ENCODE measurements at regions not wholly inside any gene's neighbourhood (a gene's known extent, or its start where the extent isn't known, plus 50 kb on each side); places are given as distances from the start of the nearest gene placed in this dataset.

GRCh38 chr2:62349788-62350187 lies 153.9 kb downstream of the B3GNT2 start:
- Mint-ChIP-seq H3K4me1 (no peaks in the 10 kb centered on the region), H3K4me3 (no peak overlapping the region), H3K36me3 (ENCODE audit: low read depth) (no peaks in the 10 kb centered on the region), H3K27me3 (no peaks in the 10 kb centered on the region), H3K27ac (no peak overlapping the region)
- DNase-seq, result no peak
- ATAC-seq, result no peak
- H3K9me3 ChIP-seq (ENCODE audit: control insufficient read depth, low read length, poor library complexity, severe bottlenecking), result no peaks in the 10 kb centered on the region

GRCh38 chr2:62348700-62349099 lies 152.8 kb downstream of the B3GNT2 start:
- Mint-ChIP-seq H3K4me3 (no peak overlapping the region), H3K27ac (no peak overlapping the region), H3K36me3 (ENCODE audit: low read depth) (no peaks in the 10 kb centered on the region), H3K27me3 (no peaks in the 10 kb centered on the region), H3K4me1 (no peaks in the 10 kb centered on the region)
- H3K9me3 ChIP-seq (ENCODE audit: control insufficient read depth, low read length, poor library complexity, severe bottlenecking), result no peaks in the 10 kb centered on the region
- DNase-seq, result no peak
- ATAC-seq, result no peak

- no peaks in the 10 kb centered on the region for H3K27me3 Mint-ChIP-seq
- H3K36me3 Mint-ChIP-seq (ENCODE audit: low read depth), result no peaks in the 10 kb centered on the region
- no peak overlapping the region for H3K27ac Mint-ChIP-seq
- H3K4me3 Mint-ChIP-seq, result no peak overlapping the region
- no peaks in the 10 kb centered on the region for H3K9me3 ChIP-seq (ENCODE audit: control insufficient read depth, low read length, poor library complexity, severe bottlenecking)
- ATAC-seq (no peak), DNase-seq (no peak)
- H3K4me1 Mint-ChIP-seq, result no peaks in the 10 kb centered on the region
Measured at GRCh38 chr2:62347563-62348270, 151.8 kb downstream of the B3GNT2 start.

DNA sequence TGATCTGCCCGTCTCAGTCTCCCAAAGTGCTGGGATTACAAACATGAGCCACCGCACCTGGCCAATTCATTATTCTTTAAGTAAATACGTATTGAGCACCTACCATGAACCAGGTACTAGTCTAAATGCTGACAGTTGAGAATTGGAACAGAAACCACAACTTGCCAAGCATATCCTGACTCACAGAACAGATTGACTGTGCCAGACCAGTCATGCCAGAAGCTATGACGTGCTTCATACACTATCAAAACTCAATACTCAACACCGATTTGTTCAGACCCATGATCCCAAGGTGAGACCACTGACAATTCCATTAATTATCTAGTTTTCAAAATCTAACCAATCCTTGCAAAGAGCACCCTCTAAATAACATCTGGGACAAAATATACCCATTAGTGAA lies 148.6 kb downstream of the B3GNT2 start:
- Mint-ChIP-seq H3K27ac (no peak overlapping the region), H3K27me3 (no peaks in the 10 kb centered on the region), H3K4me1 (no peaks in the 10 kb centered on the region), H3K4me3 (no peak overlapping the region), H3K36me3 (ENCODE audit: low read depth) (no peaks in the 10 kb centered on the region)
- DNase-seq, result no peak
- ATAC-seq, result no peak
- no peaks in the 10 kb centered on the region for H3K9me3 ChIP-seq (ENCODE audit: control insufficient read depth, low read length, poor library complexity, severe bottlenecking)

GRCh38 chr2:62343636-62344337 lies 147.9 kb downstream of the B3GNT2 start:
- no peaks in the 10 kb centered on the region for H3K36me3 Mint-ChIP-seq (ENCODE audit: low read depth)
- no peaks in the 10 kb centered on the region for H3K4me1 Mint-ChIP-seq
- ATAC-seq, result no peak
- H3K27me3 Mint-ChIP-seq, result no peaks in the 10 kb centered on the region
- DNase-seq, result no peak
- H3K9me3 ChIP-seq (ENCODE audit: control insufficient read depth, low read length, poor library complexity, severe bottlenecking), result no peaks in the 10 kb centered on the region
- H3K27ac Mint-ChIP-seq, result no peak overlapping the region
- H3K4me3 Mint-ChIP-seq, result no peak overlapping the region

DNA sequence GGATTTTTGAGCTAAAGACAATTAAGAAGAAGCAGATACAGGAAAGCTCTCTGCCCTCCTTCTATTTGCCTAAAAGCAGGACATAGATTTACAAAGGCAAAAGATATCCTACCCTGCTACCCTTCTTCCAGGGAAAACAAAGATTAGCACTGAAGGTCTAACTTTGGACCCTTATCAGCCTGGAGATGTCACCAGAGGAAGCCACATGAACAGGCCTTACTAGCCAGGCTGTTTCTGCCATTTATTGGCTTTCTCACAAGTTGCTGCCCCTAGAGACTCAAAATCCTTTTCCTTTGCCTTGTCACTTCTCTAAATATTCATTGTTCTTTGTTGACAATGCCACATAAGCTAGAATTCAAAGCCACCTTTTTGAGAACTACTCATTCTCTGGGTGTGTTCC lies 147.3 kb downstream of the B3GNT2 start:
- no peaks in the 10 kb centered on the region for H3K9me3 ChIP-seq (ENCODE audit: control insufficient read depth, low read length, poor library complexity, severe bottlenecking)
- H3K27ac Mint-ChIP-seq, result no peak overlapping the region
- no peak for DNase-seq
- H3K27me3 Mint-ChIP-seq, result no peaks in the 10 kb centered on the region
- no peak overlapping the region for H3K4me3 Mint-ChIP-seq
- H3K36me3 Mint-ChIP-seq (ENCODE audit: low read depth), result no peaks in the 10 kb centered on the region
- no peaks in the 10 kb centered on the region for H3K4me1 Mint-ChIP-seq
- no peak for ATAC-seq

DNA sequence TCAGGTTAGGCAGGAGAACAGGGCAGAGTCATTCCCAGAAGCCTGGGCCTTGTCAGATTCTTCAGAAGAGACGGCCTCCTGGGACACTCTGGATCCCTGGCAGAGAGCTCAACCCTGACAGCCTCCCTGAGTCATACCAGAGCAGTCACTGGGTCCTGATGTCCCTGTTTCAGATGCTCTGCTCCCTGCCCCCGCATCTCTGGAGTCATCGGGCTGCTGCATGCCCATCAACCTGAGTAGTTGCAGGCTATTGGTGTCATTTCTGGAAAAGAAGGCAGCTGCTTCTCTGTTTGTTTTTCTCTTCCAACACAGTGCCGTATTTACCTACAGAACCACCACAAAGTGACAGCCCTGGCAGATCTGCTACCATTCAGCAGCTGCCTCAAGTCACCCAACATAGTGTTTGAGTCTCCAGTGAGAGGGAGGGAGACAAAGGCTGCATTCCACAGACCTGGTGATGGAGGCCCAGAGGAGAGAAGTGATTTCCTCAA lies 145.1 kb downstream of the B3GNT2 start:
- H3K9me3 ChIP-seq (ENCODE audit: control insufficient read depth, low read length, poor library complexity, severe bottlenecking), result no peaks in the 10 kb centered on the region
- no peak for DNase-seq
- H3K4me1 Mint-ChIP-seq, result no peaks in the 10 kb centered on the region
- ATAC-seq, result no peak
- no peak overlapping the region for H3K27ac Mint-ChIP-seq
- H3K36me3 Mint-ChIP-seq (ENCODE audit: low read depth), result no peaks in the 10 kb centered on the region
- no peak overlapping the region for H3K4me3 Mint-ChIP-seq
- H3K27me3 Mint-ChIP-seq, result no peaks in the 10 kb centered on the region

DNA sequence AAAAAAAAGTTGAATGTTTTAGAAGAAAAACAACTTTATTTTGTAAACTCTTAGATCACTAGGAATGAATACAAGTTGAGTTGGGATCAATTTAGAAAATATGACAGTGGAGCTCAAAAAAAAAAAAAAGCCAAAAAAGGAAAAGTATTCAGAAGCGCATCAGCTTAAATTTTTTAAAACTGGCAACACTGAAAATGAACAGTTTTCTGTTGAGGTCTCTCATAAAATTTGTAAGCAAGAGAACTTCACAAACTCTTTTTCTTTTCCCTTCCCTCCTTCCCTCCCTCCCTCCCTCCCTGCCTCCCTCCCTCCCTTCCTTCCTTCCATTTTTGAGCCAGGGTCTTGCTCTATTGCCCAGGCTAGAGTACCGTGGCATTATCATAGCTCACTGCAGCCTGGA lies 143.9 kb downstream of the B3GNT2 start:
- Mint-ChIP-seq H3K36me3 (ENCODE audit: low read depth) (no peaks in the 10 kb centered on the region), H3K4me3 (no peak overlapping the region), H3K27ac (no peak overlapping the region), H3K27me3 (no peaks in the 10 kb centered on the region), H3K4me1 (no peaks in the 10 kb centered on the region)
- ATAC-seq, result no peak
- H3K9me3 ChIP-seq (ENCODE audit: control insufficient read depth, low read length, poor library complexity, severe bottlenecking), result no peaks in the 10 kb centered on the region
- DNase-seq, result no peak

- H3K27ac Mint-ChIP-seq, result no peak overlapping the region
Measured at GRCh38 chr2:62339413-62339812, 143.5 kb downstream of the B3GNT2 start.

GRCh38 chr2:62338111-62338510 lies 142.2 kb downstream of the B3GNT2 start:
- Mint-ChIP-seq H3K4me3 (no peak overlapping the region), H3K36me3 (ENCODE audit: low read depth) (no peaks in the 10 kb centered on the region), H3K27me3 (no peaks in the 10 kb centered on the region), H3K27ac (no peak overlapping the region), H3K4me1 (peaks cover 6% of the 10 kb centered on the region)
- H3K9me3 ChIP-seq (ENCODE audit: control insufficient read depth, low read length, poor library complexity, severe bottlenecking), result no peaks in the 10 kb centered on the region
- DNase-seq (no peak), ATAC-seq (no peak)

More at GRCh38 chr2:62339413-62339812, 143.5 kb downstream of the B3GNT2 start:
- no peaks in the 10 kb centered on the region for H3K9me3 ChIP-seq (ENCODE audit: control insufficient read depth, low read length, poor library complexity, severe bottlenecking)
- Mint-ChIP-seq H3K4me1 (peaks cover 3% of the 10 kb centered on the region), H3K4me3 (no peak overlapping the region), H3K27me3 (no peaks in the 10 kb centered on the region), H3K36me3 (ENCODE audit: low read depth) (no peaks in the 10 kb centered on the region)
- DNase-seq (no peak), ATAC-seq (no peak)

DNA sequence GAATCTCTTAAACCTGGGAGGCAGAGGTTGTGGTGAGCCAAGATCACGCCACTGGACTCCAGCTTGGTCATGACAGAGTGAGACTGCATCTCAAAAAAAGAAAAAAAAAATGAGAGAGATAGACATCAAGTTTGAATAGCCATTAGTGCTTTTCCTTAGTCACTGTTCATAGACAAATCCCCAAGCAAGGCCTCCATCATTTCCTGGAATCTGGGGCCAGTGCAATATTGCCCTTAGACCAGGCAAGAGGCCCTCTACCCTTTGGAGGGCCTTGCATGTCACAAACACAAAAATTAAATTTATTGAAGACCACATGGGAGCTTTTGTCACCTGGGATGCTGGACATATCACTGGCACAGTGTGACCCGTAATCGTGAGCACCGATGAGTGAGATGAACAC lies 141.5 kb downstream of the B3GNT2 start:
- Mint-ChIP-seq H3K4me1 (peaks cover 6% of the 10 kb centered on the region), H3K36me3 (ENCODE audit: low read depth) (no peaks in the 10 kb centered on the region), H3K27ac (no peak overlapping the region), H3K27me3 (no peaks in the 10 kb centered on the region), H3K4me3 (no peak overlapping the region)
- no peaks in the 10 kb centered on the region for H3K9me3 ChIP-seq (ENCODE audit: control insufficient read depth, low read length, poor library complexity, severe bottlenecking)
- no peak for ATAC-seq
- no peak for DNase-seq

- no peak overlapping the region for H3K4me3 Mint-ChIP-seq
- peaks cover 6% of the 10 kb centered on the region for H3K4me1 Mint-ChIP-seq
- no peaks in the 10 kb centered on the region for H3K27me3 Mint-ChIP-seq
- no peak for ATAC-seq
- no peaks in the 10 kb centered on the region for H3K36me3 Mint-ChIP-seq (ENCODE audit: low read depth)
- no peaks in the 10 kb centered on the region for H3K9me3 ChIP-seq (ENCODE audit: control insufficient read depth, low read length, poor library complexity, severe bottlenecking)
- no peak for DNase-seq
- no peak overlapping the region for H3K27ac Mint-ChIP-seq
Measured at GRCh38 chr2:62335612-62336011, 139.7 kb downstream of the B3GNT2 start.

GRCh38 chr2:62334440-62335058 lies 138.6 kb downstream of the B3GNT2 start:
- H3K4me1 Mint-ChIP-seq, result peaks cover 6% of the 10 kb centered on the region
- no peak for ATAC-seq
- H3K9me3 ChIP-seq (ENCODE audit: control insufficient read depth, low read length, poor library complexity, severe bottlenecking), result no peaks in the 10 kb centered on the region
- H3K27ac Mint-ChIP-seq, result peak overlapping the region; percentile 74
- no peaks in the 10 kb centered on the region for H3K27me3 Mint-ChIP-seq
- no peaks in the 10 kb centered on the region for H3K36me3 Mint-ChIP-seq (ENCODE audit: low read depth)
- no peak for DNase-seq
- H3K4me3 Mint-ChIP-seq, result no peak overlapping the region
